Ovary (tissue), 7 donors: ENCODE measurements at regions not wholly inside any gene's neighbourhood (a gene's known extent, or its start where the extent isn't known, plus 50 kb on each side); places are given as distances from the start of the nearest gene placed in this dataset.

Experiments
- DNase-seq, 5 donors: peaks; one replicate each; pipeline ENCODE4 v3.0.0-alpha.2; 2019 to 2020
- H3K27ac ChIP-seq, 2 donors: fragments of 200-600 bp; one replicate each; pipeline versions ENCODE4 v1.5.1 to v1.8.0; 2019 to 2022
- H3K27me3 ChIP-seq: fragments of 200-600 bp; one replicate; pipeline ENCODE4 v1.8.0; 2022
- H3K36me3 ChIP-seq: fragments of 200-600 bp; sonication (generic); one replicate; pipeline ENCODE4 v1.5.1; 2019
- H3K4me1 ChIP-seq: one replicate; pipeline ENCODE4 v1.8.1; 2013; ENCODE audit warnings: mild to moderate bottlenecking, moderate library complexity; ENCODE audit not compliant: insufficient read depth
- H3K4me3 ChIP-seq: fragments of 200-600 bp; sonication (generic); one replicate; pipeline ENCODE4 v1.5.1; 2017
- H3K9me3 ChIP-seq, 2 donors: fragments of 200-600 bp in 1 of 2; sonication (generic) in 1 of 2; one replicate each; pipeline versions ENCODE4 v1.5.1 to v1.8.1; 2013 to 2019; ENCODE audit warnings: mild to moderate bottlenecking in 1 of 2, moderate library complexity in 1 of 2
- EP300 ChIP-seq: sonication (generic); formaldehyde crosslinking; IDR thresholded peaks from one replicate; pipeline ENCODE4 v1.6.1; 2017; ENCODE audit warnings: antibody characterized with exemption
- POLR2A ChIP-seq: fragments of 450-650 bp; IDR thresholded peaks from one replicate; pipeline ENCODE4 v1.6.1; 2017; ENCODE audit warnings: antibody characterized with exemption, mild to moderate bottlenecking, moderate library complexity
- WGBS, 3 donors: extraction: QIAGEN DNeasy Blood & Tissue Kit in 1 of 3; methylation state at CpG; one replicate each; pipeline versions ENCODE4 v1.1.5 to v1.1.7; 2013 to 2017; 5-methylcytosine and 5-hydroxymethylcytosine counted together
- intact Hi-C, 4 donors: fragments of 100-400 bp; cut with DNase I; formaldehyde crosslinking; loops; one replicate each; pipeline versions ENCODE4 v1.11.0 to v1.15.1; 2022 to 2023
- TF ChIP-seq, protein P1 (sequence below), 3 donors: fragments of 450-650 bp in 2 of 3; fragments of 200-600 bp in 1 of 3; IDR thresholded peaks; one replicate each; pipeline versions ENCODE4 v1.5.1 to v1.8.0; 2016 to 2022; ENCODE audit warnings: antibody characterized with exemption in 3 of 3, mild to moderate bottlenecking in 1 of 3
- donor health status: DM: no; HTN: no; CAD: no; lungs with moderate emphysema.
- donor health status: DM: no; HTN: no; CAD: no.
- donor health status: Bipolar disorder and iron deficiency.
- donor health status: DM: no; HTN: no; CAD: no.
- donor health status: DM: yes; HTN: yes; CAD: no.

DNA sequence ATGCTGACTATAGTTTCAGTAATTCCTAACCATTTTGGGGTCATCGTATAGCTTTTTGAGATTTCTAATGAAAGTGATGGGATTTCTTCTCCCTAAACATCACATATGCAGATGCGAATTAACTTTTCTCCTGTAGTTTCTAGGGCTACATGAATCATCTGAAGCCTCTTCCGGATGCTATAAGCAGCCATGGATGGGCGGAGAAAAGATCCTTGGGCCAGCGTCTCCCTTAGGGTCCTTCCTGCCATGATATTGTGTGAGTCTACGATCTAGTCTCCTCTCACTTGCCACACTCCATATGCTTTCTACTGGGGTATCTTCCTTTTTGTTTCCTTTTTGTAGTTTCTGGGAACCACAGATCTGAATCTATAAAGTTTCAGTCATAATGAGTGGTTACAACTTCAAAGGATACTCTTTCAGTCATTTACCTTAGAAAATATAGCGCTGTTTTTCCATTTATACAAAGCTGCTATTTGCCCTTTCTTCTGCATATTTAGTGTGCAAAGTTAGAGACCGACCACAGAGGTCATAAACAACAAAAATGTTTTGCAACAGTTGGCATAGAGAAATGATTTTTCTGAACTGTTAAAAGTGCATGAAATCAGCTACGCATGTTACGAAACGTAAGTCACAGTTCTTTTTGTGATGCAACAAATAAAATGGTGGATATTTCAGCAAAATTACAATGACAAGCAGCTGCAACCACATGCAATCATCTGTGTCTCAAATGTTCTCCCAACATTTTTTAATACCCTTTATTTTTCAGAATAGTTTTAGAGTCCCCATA is 396.2 kb upstream of the SLC35B3 start:
- Histone ChIP-seq H3K27ac (no peak overlapping the region), H3K27me3 (no peaks in the 10 kb centered on the region), H3K9me3 (no peaks in the 10 kb centered on the region), H3K4me1 (no peaks in the 10 kb centered on the region), H3K36me3 (no peaks in the 10 kb centered on the region), H3K4me3 (no peak overlapping the region)
- intact Hi-C loops: no loop called here
- DNase-seq: no peak
- 85 to 87% (median 85%) methylated on average over 11 of the region's 11 CpGs for WGBS, 3 donors
- TF ChIP-seq POLR2A (no peak), EP300 (no peak)
- TF ChIP-seq, protein P1, sequence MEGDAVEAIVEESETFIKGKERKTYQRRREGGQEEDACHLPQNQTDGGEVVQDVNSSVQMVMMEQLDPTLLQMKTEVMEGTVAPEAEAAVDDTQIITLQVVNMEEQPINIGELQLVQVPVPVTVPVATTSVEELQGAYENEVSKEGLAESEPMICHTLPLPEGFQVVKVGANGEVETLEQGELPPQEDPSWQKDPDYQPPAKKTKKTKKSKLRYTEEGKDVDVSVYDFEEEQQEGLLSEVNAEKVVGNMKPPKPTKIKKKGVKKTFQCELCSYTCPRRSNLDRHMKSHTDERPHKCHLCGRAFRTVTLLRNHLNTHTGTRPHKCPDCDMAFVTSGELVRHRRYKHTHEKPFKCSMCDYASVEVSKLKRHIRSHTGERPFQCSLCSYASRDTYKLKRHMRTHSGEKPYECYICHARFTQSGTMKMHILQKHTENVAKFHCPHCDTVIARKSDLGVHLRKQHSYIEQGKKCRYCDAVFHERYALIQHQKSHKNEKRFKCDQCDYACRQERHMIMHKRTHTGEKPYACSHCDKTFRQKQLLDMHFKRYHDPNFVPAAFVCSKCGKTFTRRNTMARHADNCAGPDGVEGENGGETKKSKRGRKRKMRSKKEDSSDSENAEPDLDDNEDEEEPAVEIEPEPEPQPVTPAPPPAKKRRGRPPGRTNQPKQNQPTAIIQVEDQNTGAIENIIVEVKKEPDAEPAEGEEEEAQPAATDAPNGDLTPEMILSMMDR (IDR thresholded peaks at IDR 0.05): no peak

GRCh38 chr6:8830794-8831193 is 395.4 kb upstream of the SLC35B3 start:
- 20 to 52% (median 32%) methylated on average over 1 of the region's 1 CpG for WGBS, 3 donors
- no peaks in the 10 kb centered on the region for H3K36me3 ChIP-seq
- no peaks in the 10 kb centered on the region for H3K9me3 ChIP-seq
- H3K27ac ChIP-seq: no peak overlapping the region
- no peaks in the 10 kb centered on the region for H3K27me3 ChIP-seq
- no peak overlapping the region for H3K4me3 ChIP-seq
- TF ChIP-seq, protein P1 (IDR thresholded peaks at IDR 0.05): no peak
- TF ChIP-seq EP300: no peak
- TF ChIP-seq POLR2A: no peak
- no peak for DNase-seq
- no peaks in the 10 kb centered on the region for H3K4me1 ChIP-seq
- intact Hi-C loops: no loop called here

GRCh38 chr6:8829796-8830195 is 394.5 kb upstream of the SLC35B3 start:
- no peak for DNase-seq
- intact Hi-C loops: no loop called here
- no peak overlapping the region for H3K27ac ChIP-seq
- H3K9me3 ChIP-seq: no peaks in the 10 kb centered on the region
- no peaks in the 10 kb centered on the region for H3K27me3 ChIP-seq
- no peak for TF ChIP-seq POLR2A
- no peak for TF ChIP-seq EP300
- TF ChIP-seq, protein P1 (IDR thresholded peaks at IDR 0.05): no peak
- 26 to 44% (median 27%) methylated on average over 5 of the region's 5 CpGs for WGBS, 3 donors
- H3K4me1 ChIP-seq: no peaks in the 10 kb centered on the region
- no peak overlapping the region for H3K4me3 ChIP-seq
- no peaks in the 10 kb centered on the region for H3K36me3 ChIP-seq

GRCh38 chr6:8829296-8829695 is 394.0 kb upstream of the SLC35B3 start:
- Histone ChIP-seq H3K36me3 (no peaks in the 10 kb centered on the region), H3K4me1 (no peaks in the 10 kb centered on the region), H3K27me3 (no peaks in the 10 kb centered on the region), H3K4me3 (no peak overlapping the region), H3K9me3 (no peaks in the 10 kb centered on the region), H3K27ac (no peak overlapping the region)
- TF ChIP-seq, protein P1 (IDR thresholded peaks at IDR 0.05): no peak
- TF ChIP-seq POLR2A: no peak
- 72 to 79% (median 72%) methylated on average over 4 of the region's 4 CpGs for WGBS, 3 donors
- intact Hi-C loops: no loop called here
- DNase-seq: no peak
